ENCODE measurements at regions not wholly inside any gene's neighbourhood (a gene's known extent, or its start where the extent isn't known, plus 50 kb on each side); places are given as distances from the start of the nearest gene placed in this dataset.
"Not testable (repeated sequence)": the region's sequence is repeated elsewhere in the genome, so short reads cannot be mapped to it uniquely, and the experiment has no call there.

DNA sequence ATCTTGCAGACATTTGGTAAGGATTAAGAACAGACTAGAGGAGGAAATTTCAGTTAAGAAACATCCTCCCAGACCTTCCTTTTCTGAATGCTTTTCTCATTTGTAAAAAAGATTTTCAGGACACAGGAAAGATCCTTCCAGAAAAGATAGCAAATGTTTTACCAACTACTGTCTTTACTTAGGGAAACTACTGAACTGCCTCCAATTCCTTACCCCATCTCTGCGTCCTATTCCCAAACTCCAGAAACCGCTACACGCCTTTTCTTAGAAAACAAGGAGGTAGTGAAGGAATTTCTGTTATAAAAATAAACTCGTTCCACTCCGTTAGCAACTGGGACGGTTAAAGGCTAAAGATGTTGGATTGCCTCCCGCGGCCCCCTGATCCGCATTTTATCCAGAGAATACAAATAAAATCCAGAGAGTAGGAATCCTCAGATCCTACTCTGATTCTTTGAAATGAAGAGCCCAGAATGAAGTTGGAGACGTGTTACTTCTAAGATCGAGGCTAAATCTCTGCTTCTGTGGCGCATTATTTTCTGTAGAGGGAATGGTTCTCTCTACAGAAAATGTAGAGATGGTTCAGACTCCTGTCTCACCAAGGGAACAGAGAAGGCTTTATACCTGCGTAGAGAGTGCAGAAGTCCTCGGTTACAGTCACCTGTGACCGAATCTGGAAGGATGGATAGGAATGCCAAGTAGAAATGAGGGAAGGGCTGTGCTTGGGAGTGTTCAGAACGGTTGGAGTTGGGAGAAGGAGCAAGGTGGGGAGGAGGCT is 133.0 kb downstream of the GPX5 start:
- no peak for DNase-seq (ENCODE audit: low spot score)

DNA sequence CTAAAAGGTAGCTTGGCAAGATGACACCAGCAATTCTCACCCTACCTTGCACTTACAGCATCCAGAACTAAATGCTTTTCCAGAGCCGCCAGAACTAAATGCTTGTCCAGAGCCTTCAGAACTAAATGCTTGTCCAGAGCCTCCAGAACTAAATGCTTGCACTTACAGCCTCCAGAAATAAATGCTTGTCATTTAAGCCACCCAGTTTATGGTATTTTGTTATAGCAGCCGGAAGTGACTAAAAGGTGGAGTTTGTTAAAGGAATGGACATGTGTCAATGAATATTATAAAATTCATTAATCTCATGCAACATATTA is 133.5 kb downstream of the GPX5 start:
- no peak for DNase-seq (ENCODE audit: low spot score)

DNA sequence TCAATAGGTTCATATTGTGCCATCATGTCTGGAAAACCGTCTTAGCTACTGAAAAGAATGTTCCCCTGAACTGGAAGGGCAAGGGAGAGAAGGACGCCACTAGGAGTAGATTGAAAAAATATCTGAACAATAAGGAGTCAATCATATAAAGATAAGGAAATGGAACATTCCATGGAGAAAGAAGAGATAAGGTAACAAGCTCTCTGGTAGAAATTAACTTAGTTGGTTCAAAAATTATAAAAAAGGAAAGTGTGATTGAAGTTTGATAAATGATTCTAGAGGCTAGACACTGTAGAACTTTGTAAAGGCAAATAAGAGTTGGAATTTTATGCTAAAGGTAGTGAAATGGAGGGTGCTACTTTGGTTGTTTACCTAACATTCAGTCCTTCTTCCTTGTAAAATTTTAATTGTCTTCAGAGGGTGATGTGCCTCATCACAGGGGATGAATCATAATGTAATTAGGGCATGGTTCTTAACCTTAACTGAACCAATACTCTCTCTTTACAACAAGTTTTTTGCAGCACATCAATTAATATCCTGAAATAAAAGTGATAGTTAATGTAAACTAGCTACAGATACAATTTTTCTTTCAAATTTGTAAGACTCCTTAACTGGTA is 135.5 kb downstream of the GPX5 start:
- no peak for DNase-seq (ENCODE audit: low spot score)

DNA sequence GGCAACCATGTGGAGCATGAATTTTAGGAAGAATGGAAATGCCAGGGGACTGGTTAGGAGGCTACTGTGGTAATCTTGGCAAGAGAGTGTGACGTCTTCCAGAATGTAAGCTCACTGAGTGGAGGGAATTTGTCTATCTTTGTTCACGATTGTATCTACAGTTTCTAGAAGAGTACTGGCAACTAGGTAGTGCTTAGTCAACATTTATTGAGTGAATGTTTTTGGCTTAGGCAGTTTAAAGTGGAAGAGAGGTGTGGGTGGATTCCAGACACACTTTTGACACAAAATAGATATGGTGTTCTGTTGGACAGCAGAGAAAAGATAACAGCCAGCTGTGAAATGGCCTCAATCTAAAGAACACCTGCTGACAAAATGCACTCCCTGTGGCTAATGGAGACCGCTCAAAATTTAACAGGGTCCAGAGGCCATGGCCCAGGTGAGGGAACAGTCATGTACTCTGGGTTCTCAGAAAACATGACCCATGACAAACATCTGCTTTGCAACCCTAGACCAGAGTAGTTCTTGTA is 139.3 kb downstream of the GPX5 start:
- no peak for DNase-seq (ENCODE audit: low spot score)

DNA sequence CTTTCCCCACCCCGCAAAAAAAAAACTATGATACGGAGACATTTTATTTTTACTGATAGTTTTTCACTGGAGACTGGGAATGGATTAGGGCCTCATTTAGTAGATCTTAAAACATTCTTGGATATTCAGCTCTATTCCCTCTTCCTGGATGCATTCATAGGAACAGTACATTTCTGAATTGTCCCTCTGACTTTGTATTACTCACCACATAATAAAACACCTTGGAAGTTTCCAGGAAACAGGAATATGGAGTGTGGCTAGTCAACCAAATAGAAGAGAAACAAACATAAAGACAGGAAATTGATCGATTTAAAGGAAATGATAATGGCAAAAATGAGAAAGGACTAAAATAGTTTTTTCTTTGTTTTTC is 147.7 kb downstream of the GPX5 start:
- DNase-seq (ENCODE audit: low spot score) = no peak

DNA sequence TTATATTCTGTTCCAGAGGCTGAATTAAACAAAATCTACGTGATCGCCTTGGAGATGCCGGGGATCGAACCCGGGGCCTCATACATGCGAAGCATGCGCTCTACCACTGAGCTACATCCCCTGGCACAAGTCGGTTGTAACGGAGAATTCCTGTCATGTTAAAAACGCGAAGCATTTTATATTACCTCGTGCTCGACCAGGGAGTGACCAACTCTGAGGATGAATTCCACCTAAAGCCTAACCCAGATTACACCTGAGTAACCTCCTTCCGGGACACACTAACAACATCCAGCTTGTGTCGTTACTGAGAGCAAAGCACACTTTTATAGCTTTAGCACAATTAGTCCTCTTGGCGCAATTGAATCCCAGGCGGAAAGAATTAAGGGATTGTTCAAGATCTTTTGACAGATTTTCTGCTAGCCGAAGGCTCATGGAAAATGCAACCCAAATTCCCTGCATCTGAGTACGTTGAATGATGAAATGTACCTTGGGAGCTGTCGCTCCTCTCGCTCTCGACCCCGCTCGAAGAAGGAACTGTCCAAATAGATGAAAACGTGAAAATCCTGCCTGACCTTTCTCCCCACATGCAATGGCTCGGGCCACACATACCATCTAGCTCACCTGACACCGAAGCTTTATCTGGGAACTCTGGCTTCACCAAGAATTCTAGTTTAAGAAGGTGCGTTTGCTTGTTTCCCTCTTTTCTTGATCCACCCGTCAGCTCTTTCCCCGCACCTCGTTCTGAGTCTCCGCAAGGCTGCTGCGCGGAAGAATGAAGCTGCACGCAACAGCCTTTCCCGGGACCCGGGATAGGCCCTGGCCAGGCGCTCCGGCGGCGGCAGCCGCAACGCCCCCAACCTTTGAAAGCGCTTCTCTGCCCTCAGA is 148.3 kb downstream of the GPX5 start:
- no peak for DNase-seq (ENCODE audit: low spot score)

DNA sequence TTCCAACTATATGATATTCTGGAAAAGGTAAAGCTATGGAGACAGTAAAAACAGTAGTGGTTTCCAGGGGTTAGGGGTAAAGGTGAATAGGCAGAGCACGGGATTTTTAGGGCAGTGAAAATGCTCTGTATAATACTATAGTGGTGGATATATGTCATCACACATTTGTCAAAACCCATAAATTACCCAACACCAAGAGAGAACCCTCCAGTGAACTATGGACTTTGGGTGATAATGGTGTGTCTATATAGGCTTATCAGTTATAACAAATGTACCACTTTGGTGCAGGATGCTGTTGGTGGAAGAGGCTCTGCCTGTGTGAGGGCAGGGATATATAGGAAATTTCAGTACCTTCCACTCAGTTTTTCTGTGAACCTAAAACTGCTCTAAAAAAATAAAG is 149.9 kb downstream of the GPX5 start:
- no peak for DNase-seq (ENCODE audit: low spot score)

DNA sequence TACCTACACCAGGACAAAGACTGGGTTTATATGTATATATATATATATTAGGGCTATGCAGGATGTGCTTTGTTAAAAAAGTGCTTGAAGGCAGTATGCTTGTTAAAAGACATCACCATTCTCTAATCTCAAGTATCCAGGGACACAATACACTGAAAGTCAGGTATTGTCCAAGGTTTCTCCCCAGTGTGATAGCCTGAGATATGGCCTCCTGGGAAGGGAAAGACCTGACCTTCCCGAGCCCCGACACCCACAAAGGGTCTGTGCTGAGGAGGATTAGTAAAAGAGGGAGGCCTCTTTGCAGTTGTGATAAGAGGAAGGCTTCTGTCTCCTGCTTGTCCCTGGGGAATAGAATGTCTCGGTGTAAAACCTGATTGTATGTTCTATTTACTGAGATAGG is 156.9 kb downstream of the GPX5 start:
- DNase-seq (ENCODE audit: low spot score) = no peak

DNA sequence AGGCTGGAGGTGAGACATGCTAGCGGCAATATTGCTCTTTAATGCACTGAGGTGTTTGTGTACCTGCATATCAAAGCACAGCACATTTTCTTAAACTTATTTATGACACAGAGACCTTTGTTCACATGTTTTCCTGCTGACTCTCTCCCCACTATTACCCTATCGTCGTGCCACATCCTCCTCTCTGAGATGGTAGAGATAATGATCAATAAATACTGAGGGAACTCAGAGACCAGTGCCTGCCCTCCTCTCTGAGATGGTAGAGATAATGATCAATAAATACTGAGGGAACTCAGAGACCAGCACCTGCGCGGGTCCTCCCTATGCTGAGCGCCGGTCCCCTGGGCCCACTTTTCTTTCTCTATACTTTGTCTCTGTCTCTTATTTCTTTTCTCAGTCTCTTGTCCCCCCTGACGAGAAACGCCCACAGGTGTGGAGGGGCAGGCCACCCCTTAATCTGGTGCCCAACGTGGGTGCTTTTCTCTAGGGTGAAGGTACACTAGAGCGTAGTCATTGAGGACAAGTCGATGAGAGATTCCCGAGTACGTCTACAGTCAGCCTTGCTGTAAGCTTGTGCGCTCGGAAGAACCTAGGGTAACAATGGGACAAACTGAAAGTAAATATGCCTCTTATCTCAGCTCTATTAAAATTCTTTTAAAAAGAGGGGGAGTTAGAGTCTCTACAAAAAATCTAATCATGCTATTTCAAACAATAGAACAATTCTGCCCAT is 157.4 kb downstream of the GPX5 start:
- DNase-seq (ENCODE audit: low spot score) = not testable (repeated sequence)

DNA sequence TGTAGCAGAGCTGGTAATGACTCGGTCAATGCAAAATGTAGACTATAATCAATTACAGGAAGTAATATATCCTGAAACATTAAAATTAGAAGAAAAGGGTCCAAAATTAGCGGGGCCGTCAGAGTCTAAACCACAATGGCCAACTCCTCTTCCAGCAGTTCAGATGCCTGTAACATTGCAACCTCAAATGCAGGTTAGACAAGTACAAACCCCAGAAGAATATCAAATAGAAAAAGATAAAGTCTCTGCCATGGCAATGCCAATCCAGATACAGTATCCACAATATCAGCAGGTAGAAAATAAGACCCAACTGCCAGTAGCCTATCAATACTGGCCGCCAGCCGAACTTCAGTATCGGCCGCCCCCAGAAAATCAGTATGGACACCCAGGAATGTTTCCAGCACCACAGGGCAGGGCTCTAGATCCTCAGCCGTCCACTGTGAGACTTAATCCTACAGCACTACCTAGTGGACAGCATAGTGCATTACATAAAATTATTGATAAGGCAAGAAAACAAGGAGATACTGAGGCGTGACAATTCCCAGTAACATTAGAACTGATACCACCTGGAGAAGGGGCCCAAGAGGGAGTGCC is 158.4 kb downstream of the GPX5 start:
- peak; percentile 55 for DNase-seq (ENCODE audit: low spot score)

DNA sequence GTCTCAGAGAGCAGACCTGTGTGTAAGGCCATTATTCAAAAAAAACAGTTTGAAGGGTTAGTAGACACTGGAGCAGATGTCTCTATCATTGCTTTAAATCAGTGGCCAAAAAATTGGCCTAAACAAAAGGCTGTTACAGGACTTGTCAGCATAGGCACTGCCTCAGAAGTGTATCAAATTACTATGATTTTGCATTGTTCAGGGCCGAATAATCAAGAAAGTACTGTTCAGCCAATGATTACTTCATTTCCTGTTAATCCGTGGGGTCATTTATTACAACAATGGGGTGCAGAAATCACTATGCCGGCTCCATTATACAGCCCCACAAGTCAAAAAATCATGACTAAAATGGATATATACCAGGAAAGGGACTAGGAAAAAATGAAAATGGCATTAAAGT is 160.3 kb downstream of the GPX5 start:
- DNase-seq (ENCODE audit: low spot score) = not testable (repeated sequence)

DNA sequence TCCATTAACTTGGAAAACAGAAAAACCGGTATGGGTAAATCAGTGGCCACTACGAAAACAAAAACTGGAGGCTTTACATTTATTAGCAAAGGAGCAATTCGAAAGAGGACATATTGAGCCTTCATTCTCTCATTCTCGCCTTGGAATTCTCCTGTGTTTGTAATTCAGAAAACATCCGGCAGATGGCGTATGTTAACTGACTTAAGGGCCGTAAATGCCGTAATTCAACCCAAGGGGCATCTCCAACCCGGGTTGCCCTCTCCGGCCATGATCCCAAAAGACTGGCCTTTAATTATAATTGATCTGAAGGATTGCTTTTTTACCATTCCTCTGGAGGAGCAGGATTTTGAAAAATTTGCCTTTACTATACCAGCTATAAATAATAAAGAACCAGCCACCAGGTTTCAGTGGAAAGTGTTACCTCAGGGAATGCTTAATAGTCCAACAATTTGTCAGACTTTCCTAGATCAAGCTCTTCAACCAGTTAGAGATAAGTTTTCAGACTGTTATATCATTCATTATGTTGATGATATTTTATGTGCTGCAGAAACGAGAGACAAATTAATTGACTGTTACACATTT is 160.9 kb downstream of the GPX5 start:
- DNase-seq (ENCODE audit: low spot score) = peak; percentile 71

DNA sequence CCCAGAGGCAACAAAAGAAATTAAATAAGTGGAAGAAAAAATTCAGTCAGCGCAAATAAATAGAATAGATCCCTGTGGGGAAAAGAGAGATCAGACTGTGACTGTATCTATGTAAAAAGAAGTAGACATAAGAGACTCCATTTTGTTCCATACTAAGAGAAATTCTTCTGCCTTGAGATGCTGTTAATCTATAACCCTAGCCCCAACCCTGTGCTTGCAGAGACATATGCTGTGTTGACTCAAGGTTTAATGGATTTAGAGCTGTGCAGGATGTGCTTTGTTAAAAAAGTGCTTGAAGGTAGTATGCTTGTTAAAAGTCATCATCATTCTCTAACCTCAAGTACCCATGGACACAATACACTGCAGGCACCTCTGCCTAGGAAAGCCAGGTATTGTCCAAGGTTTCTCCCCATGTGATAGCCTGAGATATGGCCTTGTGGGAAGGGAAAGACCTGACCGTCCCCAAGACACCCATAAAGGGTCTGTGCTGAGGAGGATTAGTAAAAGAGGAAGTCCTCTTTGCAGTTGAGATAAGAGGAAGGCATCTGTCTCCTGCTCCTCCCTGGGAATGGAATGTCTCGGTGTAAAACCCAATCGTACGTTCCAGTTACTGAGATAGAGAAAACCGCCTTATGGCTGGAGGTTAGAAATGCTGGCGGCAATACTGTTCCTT is 161.8 kb downstream of the GPX5 start:
- DNase-seq (ENCODE audit: low spot score) = not testable (repeated sequence)

DNA sequence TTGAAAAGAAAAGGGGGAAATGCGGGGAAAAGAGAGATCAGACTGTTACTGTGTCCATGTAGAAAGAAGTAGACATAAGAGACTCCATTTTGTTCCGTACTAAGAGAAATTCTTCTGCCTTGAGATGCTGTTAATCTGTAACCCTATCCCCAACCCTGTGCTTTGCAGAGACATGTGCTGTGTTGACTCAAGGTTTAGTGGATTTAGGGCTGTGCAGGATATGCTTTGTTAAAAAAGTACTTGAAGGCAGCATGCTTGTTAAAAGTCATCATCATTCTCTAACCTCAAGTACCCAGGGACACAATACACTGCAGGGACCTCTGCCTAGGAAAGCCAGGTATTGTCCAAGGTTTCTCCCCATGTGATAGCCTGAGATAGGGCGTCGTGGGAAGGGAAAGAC is 166.3 kb downstream of the GPX5 start:
- not testable (repeated sequence) for DNase-seq (ENCODE audit: low spot score)

DNA sequence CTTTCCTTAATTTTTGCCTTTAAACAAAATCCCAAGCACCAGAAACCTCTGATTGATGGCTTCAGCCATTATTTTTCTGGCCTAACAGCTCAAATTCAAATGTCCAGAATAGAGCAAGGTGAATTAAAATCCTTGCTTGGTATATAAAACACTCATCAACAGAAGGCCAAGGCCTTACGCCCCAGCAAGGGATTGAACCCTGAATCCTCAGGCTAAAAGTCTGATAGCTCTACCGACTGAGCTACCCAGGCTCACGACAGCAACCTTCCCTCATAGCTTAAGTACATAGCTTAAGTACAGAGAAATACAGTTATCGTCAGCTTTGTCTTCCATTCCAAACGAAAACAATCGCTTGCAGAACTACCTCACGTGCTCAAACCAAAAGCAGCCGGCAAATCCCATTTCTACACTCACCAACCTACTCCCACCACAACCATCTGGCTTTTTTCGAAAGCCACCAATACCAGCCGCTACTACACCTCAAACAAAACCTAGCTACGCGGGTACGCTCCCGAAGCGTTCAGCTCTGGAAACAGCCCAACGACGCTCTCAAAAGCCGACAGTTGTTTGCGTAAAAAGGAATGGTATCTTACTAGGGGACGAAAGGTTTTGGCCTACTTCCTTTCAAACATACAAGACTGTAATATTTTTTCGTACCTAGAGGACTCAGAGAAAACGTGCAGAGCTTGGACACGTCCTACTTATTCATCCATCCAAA is 167.5 kb downstream of the GPX5 start:
- no peak for DNase-seq (ENCODE audit: low spot score)

DNA sequence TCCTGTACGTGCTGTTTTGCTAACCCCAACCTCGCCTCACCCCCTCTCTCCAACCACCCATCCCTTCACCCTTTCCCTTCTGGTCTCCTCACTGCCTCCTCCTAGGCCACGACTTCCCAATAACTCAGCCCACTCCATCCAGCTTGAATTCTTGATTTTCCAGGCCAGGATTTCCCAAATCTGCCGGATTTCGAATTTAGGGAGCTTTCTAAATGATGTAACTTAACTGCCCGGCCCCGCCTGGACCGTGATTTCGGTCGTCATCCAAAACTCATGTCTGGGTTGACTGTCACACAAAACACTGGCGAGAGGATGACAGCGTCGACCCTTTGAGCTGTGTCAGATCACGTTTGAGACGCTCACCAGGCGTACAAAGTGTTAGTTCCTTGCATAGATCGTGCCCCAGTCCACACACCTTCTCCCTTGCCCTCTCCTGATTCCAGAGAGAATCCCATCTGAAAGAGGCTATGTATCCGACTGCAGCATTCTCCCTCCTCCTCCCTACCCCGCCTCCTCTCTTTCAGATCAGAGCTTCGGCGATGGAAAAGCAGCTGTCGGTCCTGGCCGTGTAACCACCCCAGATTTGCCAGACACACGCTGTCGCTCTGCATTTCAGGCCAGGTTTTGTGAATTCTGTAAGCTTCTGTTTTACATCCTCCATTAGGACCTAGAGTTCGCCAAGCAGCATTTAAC is 168.2 kb downstream of the GPX5 start:
- no peak for DNase-seq (ENCODE audit: low spot score)

DNA sequence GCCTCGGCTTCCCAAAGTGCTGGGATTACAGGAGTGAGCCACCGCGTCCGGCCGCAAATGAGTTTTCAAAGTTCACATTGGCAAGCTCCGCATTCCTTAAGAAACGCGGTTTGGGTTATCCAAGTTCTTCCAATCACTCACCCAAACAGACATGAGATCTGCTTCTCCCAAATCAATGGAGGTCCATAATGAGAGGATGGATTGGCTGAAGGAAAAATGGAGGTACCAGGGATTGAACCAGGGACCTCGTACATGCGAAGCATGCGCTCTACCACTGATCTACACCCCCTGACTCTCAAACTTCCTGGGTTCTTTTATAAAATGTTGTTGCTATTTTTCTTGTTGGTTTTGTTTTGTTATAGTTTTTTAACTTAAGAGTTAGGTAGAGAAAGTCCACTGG is 170.0 kb downstream of the GPX5 start:
- DNase-seq (ENCODE audit: low spot score) = no peak

DNA sequence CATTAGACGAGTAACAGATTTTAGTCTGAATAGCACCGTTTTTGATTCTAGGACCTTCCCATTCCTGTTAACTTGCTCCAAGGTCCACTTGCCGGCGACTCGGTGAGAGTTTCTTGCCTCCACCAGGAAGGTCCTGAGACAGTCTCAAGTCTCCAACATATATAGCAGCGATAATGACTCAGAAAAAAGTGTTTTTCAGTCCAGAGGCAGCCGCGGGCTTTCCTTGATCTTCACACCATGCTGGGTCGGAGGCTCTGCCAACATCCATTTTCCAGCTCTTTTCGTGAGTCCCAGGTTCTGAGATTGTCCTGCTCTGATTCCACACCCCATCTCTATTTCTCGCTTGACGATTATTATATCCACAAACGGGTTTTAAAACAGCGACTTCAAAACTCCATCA is 170.5 kb downstream of the GPX5 start:
- DNase-seq (ENCODE audit: low spot score) = no peak

DNA sequence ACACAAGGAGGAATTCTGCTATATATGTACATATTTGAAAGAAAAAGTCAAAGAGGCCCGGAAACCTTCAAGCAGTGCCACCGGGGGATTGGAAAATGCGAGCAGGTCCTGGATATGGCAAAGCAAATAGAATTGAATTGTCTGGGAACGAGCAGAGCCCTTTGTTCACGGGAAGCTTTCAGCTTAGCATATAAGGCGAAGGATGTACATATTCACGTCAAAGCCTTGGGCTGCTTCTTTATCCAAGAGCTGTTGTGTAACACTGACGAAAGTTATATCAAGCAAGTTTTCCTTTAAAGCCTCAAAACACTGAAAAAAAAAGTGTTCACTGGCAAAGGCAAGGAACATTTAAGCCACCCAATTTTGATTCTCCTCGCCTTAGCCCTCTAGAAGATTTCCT is 171.0 kb downstream of the GPX5 start:
- DNase-seq (ENCODE audit: low spot score) = no peak
